GM21529 (cell line): ENCODE measurements at regions not wholly inside any gene's neighbourhood (a gene's known extent, or its start where the extent isn't known, plus 50 kb on each side); places are given as distances from the start of the nearest gene placed in this dataset.
"Not testable (repeated sequence)": the region's sequence is repeated elsewhere in the genome, so short reads cannot be mapped to it uniquely, and the experiment has no call there.

ENCODE experiments used
- ATAC-seq: cut with Tn5 transposase; IDR thresholded peaks from one replicate; pipeline ENCODE4 v1.9.1; 2021; ENCODE audit not compliant: unreplicated experiment

- ATAC-seq, result no peak
These were observed 133.7 kb downstream of the ATL2 start for GRCh38 chr2:38243186-38243880.

- ATAC-seq, result no peak
These were observed 137.6 kb downstream of the ATL2 start for GRCh38 chr2:38239452-38239851.

- ATAC-seq, result not testable (repeated sequence)
These were observed 138.4 kb downstream of the ATL2 start for GRCh38 chr2:38238705-38239104.

- ATAC-seq, result no peak
These were observed 139.8 kb downstream of the ATL2 start for GRCh38 chr2:38237311-38237710.

- no peak for ATAC-seq
These were observed 143.7 kb downstream of the ATL2 start for GRCh38 chr2:38233231-38233983.

DNA sequence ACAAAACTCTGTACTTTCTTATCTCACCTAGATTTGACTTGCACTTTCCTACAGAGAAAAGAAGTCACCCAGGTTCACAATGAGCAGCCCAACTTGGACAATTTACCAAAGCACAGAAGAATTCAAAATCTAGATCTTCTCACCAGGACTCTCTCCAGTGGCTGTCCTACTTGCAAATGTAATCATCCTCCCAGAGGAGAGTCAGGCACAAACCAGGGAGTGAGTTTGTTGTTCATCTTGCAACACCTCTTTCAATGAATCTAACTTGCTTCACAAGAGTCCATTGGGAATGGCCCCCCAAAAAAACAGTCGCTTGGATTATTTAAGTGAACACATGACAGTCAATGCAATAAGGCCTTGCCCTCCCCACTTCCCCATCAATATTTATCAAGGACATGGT is 144.6 kb downstream of the ATL2 start:
- ATAC-seq, result no peak

DNA sequence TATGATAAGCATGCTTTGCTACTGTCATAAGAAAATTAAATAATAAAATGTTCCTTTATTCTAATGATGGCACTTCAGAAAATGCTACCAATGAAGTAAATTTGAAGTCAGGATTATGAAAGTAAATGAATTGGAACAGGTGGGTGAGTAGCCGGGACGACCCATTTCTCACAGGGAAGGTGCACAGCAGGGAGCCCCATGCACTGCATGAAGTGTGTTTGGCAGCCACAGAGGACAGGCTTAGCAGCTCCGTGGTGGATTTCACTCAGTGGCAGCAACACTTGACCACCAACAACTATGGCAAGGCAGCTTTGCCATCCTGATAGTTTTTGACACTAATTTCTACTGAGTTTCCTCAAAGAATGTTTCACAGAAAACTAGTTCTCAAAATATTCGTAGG is 146.3 kb downstream of the ATL2 start:
- ATAC-seq, result no peak

DNA sequence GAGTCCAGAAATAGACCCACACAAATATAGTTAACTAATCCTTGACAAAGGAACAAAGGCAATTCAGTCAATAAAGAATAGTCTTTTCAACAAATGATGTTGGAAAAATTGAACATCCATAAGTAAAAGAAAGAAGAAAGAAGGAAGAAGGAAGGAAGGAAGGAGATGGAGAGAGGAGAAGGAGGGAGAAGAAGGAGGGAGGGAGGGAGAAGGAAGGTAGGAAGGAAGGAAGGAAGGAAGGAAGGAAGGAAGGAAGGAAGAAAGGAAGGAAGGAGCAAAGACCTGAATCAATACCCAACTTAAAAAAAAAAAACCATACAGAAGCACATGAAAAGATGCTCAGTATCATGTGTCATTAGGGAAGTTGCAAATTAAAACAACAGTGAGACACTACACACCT is 148.3 kb downstream of the ATL2 start:
- no peak for ATAC-seq

DNA sequence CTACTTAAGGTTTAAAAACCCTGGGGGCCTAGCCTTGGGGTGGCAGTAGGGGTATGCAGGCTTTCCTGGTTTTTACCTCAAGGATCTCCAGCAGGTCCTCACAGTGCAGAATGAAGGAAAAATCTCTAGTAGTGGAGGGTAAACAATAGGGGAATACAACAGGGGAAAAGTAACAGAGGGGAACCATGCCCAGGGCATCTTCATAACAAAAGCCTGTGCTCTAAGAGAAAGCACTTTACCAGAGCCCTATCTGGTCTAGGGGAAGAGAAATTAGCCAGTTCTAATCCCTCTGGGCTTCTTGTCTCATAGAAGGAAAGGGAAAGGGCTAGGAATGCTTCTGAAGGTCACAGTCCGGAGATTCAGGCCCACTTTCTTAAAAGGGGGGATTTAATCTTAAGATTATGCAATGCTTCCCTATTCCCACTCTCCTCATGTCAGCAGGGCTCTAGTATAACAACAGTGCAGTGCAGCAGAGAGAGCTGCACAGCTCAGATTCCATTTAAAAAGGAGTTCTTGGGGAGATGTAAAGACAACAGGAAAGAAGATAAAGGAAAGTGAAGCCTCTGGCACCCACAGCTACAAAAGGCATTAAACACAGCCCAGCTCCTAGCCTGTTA is 149.0 kb upstream of the CYP1B1 start:
- ATAC-seq, result no peak

DNA sequence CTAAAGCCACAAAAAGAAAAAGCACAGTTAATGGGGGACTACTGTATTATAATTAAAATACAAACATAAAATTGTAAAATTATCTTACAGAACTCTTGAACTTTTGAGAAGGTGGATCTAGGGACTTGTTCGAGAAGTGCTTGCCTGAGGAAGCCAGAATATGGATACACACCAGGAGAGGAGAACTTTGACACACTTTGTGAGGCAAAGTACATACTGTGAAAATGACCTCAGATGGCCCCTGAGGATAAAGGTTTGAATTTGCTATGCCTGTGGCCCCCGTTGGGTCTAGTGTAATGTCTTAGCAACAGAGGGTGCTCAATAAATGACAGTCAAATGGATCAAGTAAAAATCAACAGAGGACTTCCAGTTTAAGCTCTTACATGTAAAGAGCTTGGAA is 148.2 kb upstream of the CYP1B1 start:
- ATAC-seq, result no peak

- no peak for ATAC-seq
These were observed 147.3 kb upstream of the CYP1B1 start for GRCh38 chr2:38223256-38223655.

DNA sequence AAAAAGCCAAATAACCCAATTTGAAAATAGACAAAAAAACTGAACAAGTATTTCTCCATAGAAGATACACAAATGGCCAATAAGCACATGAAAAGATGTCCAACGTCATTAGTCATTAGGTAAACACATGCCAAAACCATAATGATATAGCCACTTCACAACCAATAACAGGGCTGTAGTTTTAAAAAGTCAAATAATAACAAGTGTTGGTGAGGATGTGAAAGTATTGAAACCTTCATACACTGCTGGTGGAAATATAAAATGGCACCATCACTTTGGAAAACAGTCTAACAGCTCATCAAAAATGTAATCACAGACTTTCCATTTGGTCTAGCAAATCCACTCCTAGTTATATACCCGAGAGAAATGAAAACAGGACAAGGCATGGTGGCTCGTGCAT is 144.2 kb upstream of the CYP1B1 start:
- no peak for ATAC-seq

GRCh38 chr2:38218995-38219394 is 143.0 kb upstream of the CYP1B1 start:
- no peak for ATAC-seq

GRCh38 chr2:38218591-38218991 is 142.6 kb upstream of the CYP1B1 start:
- ATAC-seq, result no peak

GRCh38 chr2:38217401-38218188 is 141.6 kb upstream of the CYP1B1 start:
- ATAC-seq, result no peak

- ATAC-seq, result no peak
These were observed 140.9 kb upstream of the CYP1B1 start for GRCh38 chr2:38216886-38217285.

DNA sequence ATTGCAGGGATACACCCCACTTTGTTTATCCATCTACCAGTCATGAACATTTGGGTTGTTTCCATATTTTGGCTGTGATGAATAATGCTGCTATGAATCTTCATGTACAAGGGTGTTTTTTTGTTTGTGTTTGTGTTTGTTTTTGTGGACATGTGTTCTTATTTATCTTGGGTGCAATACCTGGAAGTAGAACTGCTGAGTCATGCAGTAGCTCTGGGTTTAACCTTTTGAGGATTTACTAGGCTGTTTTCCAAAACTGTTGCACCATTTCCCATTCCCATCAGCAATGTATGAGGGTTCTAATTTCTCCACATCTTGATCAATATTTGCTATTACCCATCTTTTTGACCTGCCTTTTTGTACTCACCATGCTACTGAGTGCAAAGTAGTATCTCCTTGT is 140.0 kb upstream of the CYP1B1 start:
- no peak for ATAC-seq

GRCh38 chr2:38215522-38215921 is 139.6 kb upstream of the CYP1B1 start:
- no peak for ATAC-seq

- ATAC-seq, result no peak
These were observed 138.3 kb upstream of the CYP1B1 start for GRCh38 chr2:38214209-38214717.

- ATAC-seq, result no peak
These were observed 137.7 kb upstream of the CYP1B1 start for GRCh38 chr2:38213619-38214167.

DNA sequence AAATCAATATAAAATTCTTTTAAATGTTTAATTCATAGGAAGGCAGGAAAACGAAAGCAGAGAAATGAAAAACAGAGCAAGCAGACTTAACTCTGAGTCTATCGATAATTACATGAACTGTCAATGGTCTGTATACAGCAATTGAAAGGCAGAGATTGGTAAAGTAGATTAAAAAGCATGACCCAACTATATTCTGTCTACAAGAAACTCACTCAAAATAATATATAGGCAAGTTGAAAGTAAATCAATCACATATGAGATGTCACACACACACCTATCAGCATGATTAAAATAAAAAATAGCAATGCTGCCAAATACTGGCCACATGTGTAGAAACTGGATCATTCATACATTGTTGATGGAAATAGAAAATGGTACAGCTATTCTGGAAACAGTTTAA is 136.4 kb upstream of the CYP1B1 start:
- no peak for ATAC-seq
